ENCODE measurements at regions not wholly inside any gene's neighbourhood (a gene's known extent, or its start where the extent isn't known, plus 50 kb on each side); places are given as distances from the start of the nearest gene placed in this dataset.

GRCh38 chr6:158911746-158912480 lies 88.1 kb downstream of the RSPH3 start:
- TF ChIP-seq CTCF (IDR thresholded peaks at IDR 0.05) = no peak
- H3K36me3 Mint-ChIP-seq (ENCODE audit: low read depth) = no peaks in the 10 kb centered on the region
- H3K27ac Mint-ChIP-seq = peak overlapping the region; percentile 15
- peaks cover 7% of the 10 kb centered on the region for H3K27me3 Mint-ChIP-seq (ENCODE audit: low read depth, poor library complexity)
- peaks cover 14% of the 10 kb centered on the region for H3K9me3 Mint-ChIP-seq
- no peak for DNase-seq
- H3K4me3 Mint-ChIP-seq = no peak overlapping the region
- peaks cover 34% of the 10 kb centered on the region for H3K4me1 Mint-ChIP-seq

- Mint-ChIP-seq H3K36me3 (ENCODE audit: low read depth) (peaks cover 9% of the 10 kb centered on the region), H3K27ac (peak overlapping the region; percentile 84), H3K4me3 (peak overlapping the region; percentile 13), H3K9me3 (peaks cover 23% of the 10 kb centered on the region), H3K27me3 (ENCODE audit: low read depth, poor library complexity) (peaks cover 10% of the 10 kb centered on the region), H3K4me1 (peaks cover 34% of the 10 kb centered on the region)
- TF ChIP-seq CTCF (IDR thresholded peaks at IDR 0.05) = no peak
- no peak for DNase-seq
Measured at GRCh38 chr6:158910484-158911440, 89.2 kb downstream of the RSPH3 start.

GRCh38 chr6:158909938-158910337 lies 90.1 kb downstream of the RSPH3 start:
- H3K27me3 Mint-ChIP-seq (ENCODE audit: low read depth, poor library complexity) = peaks cover 10% of the 10 kb centered on the region
- no peak overlapping the region for H3K27ac Mint-ChIP-seq
- DNase-seq = no peak
- peaks cover 34% of the 10 kb centered on the region for H3K4me1 Mint-ChIP-seq
- TF ChIP-seq CTCF (IDR thresholded peaks at IDR 0.05) = no peak
- peaks cover 31% of the 10 kb centered on the region for H3K9me3 Mint-ChIP-seq
- no peak overlapping the region for H3K4me3 Mint-ChIP-seq
- peaks cover 17% of the 10 kb centered on the region for H3K36me3 Mint-ChIP-seq (ENCODE audit: low read depth)

DNA sequence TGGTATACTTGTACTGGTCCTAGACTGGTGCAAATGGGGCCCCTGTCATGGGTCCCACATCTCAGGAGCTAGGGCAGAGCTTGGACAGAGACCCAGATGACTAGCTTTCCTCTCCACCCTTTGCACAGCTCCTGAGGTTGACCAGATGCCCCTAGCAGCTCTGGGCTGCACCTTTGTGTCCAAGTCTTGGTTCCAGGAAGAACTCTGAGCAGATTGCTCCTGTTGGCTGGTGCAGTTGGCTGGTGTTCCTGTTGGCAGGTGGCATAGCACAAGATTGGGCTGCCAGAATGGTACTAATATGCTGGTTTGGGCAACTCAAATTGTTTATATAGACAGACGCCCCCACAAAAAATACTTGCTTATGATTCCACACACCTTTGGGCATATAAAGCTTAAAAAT lies 89.4 kb upstream of the EZR start:
- Mint-ChIP-seq H3K4me1 (peaks cover 26% of the 10 kb centered on the region), H3K4me3 (no peak overlapping the region), H3K27ac (no peak overlapping the region), H3K9me3 (peaks cover 45% of the 10 kb centered on the region), H3K27me3 (ENCODE audit: low read depth, poor library complexity) (peaks cover 6% of the 10 kb centered on the region), H3K36me3 (ENCODE audit: low read depth) (peaks cover 19% of the 10 kb centered on the region)
- no peak for DNase-seq
- TF ChIP-seq CTCF (IDR thresholded peaks at IDR 0.05) = no peak

GRCh38 chr6:158907931-158908330 lies 88.8 kb upstream of the EZR start:
- Mint-ChIP-seq H3K9me3 (peaks cover 45% of the 10 kb centered on the region), H3K27ac (no peak overlapping the region), H3K4me3 (no peak overlapping the region), H3K27me3 (ENCODE audit: low read depth, poor library complexity) (peaks cover 6% of the 10 kb centered on the region), H3K4me1 (peaks cover 23% of the 10 kb centered on the region), H3K36me3 (ENCODE audit: low read depth) (peaks cover 19% of the 10 kb centered on the region)
- TF ChIP-seq CTCF (IDR thresholded peaks at IDR 0.05) = no peak
- DNase-seq = no peak
